Neuron (in vitro differentiated cells): ENCODE measurements at regions not wholly inside any gene's neighbourhood (a gene's known extent, or its start where the extent isn't known, plus 50 kb on each side); places are given as distances from the start of the nearest gene placed in this dataset.
"Not testable (repeated sequence)": the region's sequence is repeated elsewhere in the genome, so short reads cannot be mapped to it uniquely, and the experiment has no call there.

Source experiments
- H2AFZ ChIP-seq: one replicate; pipeline ENCODE4 v1.6.1; 2013; ENCODE audit warnings: low read depth, mild to moderate bottlenecking, inconsistent platforms, low read length, moderate library complexity
- H3K27me3 ChIP-seq: one replicate; pipeline ENCODE4 v1.6.1; 2013; ENCODE audit warnings: low read length; ENCODE audit not compliant: insufficient read depth
- H3K36me3 ChIP-seq: one replicate; pipeline ENCODE4 v1.6.1; 2013; ENCODE audit warnings: low read length; ENCODE audit not compliant: insufficient read depth
- H3K4me1 ChIP-seq: one replicate; pipeline ENCODE4 v1.6.1; 2013; ENCODE audit warnings: low read length; ENCODE audit not compliant: insufficient read depth
- H3K4me3 ChIP-seq: 2 replicates; pipeline ENCODE4 v1.5.1; 2013; ENCODE audit warnings: mild to moderate bottlenecking, low read length, moderate library complexity
- H3K9me3 ChIP-seq: one replicate; pipeline ENCODE4 v1.6.1; 2013; ENCODE audit warnings: low read length

- H2AFZ ChIP-seq, result no peak overlapping the region
- H3K9me3 ChIP-seq, result no peaks in the 10 kb centered on the region
- no peak overlapping the region for H3K4me3 ChIP-seq
- H3K36me3 ChIP-seq, result no peaks in the 10 kb centered on the region
- no peaks in the 10 kb centered on the region for H3K4me1 ChIP-seq
- no peaks in the 10 kb centered on the region for H3K27me3 ChIP-seq
These were observed 305.0 kb upstream of the LRP1B start for GRCh38 chr2:142435847-142436246.

GRCh38 chr2:142426064-142426463, 295.2 kb upstream of the LRP1B start:
- Histone ChIP-seq H3K9me3 (no peaks in the 10 kb centered on the region), H3K27me3 (no peaks in the 10 kb centered on the region), H2AFZ (no peak overlapping the region), H3K36me3 (no peaks in the 10 kb centered on the region), H3K4me3 (no peak overlapping the region), H3K4me1 (no peaks in the 10 kb centered on the region)

DNA sequence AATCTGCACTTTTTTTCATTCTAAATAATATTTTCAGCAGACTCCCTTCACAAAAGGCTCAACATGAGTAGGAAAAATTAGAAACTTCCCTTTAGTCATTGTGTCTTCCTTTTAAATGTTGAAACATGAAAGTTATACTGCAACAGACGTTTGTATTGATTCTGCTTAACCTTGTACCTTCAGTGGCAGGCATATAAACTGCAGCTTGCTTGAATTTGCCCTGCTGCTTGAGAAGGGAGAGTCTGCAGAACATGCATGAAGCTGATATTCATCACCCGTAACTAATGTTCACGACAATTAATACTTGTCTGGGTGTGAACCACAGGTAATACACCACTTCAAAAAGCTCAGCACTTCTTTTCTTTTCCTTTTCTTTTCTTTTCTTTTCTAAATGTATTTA, 294.7 kb upstream of the LRP1B start:
- Histone ChIP-seq H3K27me3 (no peaks in the 10 kb centered on the region), H3K4me1 (no peaks in the 10 kb centered on the region), H3K36me3 (no peaks in the 10 kb centered on the region), H3K4me3 (no peak overlapping the region), H2AFZ (no peak overlapping the region), H3K9me3 (no peaks in the 10 kb centered on the region)

- no peaks in the 10 kb centered on the region for H3K36me3 ChIP-seq
- H3K4me1 ChIP-seq, result no peaks in the 10 kb centered on the region
- no peaks in the 10 kb centered on the region for H3K9me3 ChIP-seq
- H2AFZ ChIP-seq, result no peak overlapping the region
- no peak overlapping the region for H3K4me3 ChIP-seq
- H3K27me3 ChIP-seq, result no peaks in the 10 kb centered on the region
These were observed 292.8 kb upstream of the LRP1B start for GRCh38 chr2:142423603-142424002.

DNA sequence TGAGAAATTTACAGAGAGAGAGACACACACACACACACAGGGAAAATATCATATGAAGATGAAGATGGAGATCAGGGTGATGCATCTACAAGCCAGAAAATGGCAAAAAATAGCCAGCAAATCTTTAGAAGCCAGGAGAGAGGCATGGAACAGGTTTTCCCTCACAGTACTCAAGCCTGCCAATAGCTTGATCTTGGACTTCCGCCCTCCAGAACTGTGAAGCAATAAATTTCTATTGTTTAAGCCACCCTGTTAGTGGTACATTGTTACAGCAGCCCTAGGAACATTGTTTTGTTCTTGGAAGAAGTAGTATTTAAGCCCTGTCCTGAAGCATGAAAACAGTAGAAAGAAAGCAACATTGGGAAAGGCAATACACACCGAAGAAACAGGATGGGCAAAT, 292.0 kb upstream of the LRP1B start:
- no peak overlapping the region for H2AFZ ChIP-seq
- no peaks in the 10 kb centered on the region for H3K36me3 ChIP-seq
- H3K4me3 ChIP-seq, result no peak overlapping the region
- no peaks in the 10 kb centered on the region for H3K9me3 ChIP-seq
- H3K27me3 ChIP-seq, result no peaks in the 10 kb centered on the region
- H3K4me1 ChIP-seq, result no peaks in the 10 kb centered on the region

GRCh38 chr2:142422041-142422440, 291.2 kb upstream of the LRP1B start:
- Histone ChIP-seq H3K36me3 (no peaks in the 10 kb centered on the region), H2AFZ (no peak overlapping the region), H3K27me3 (no peaks in the 10 kb centered on the region)

DNA sequence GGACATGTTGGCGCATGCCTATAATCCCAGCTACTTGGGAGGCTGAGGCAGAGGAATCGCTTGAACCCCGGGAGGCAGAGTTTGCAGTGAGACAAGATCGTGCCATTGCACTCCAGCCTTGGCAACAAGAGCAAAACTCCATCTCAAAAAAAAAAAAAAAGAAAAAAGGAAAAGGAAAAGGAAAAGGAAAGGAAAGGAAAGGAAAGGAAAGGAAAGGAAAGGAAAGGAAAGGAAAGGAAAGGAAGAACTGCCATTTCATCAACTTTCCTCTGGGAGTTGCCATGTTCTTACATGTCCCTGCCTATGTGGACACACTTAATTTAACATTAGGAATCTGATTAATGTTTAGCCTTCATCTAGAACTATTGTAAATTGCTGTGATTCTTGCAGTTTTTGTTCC, 287.9 kb upstream of the LRP1B start:
- H3K36me3 ChIP-seq, H3K9me3 ChIP-seq, H3K27me3 ChIP-seq, H2AFZ ChIP-seq, H3K4me1 ChIP-seq, H3K4me3 ChIP-seq: not testable (repeated sequence)

More at GRCh38 chr2:142422041-142422440, 291.2 kb upstream of the LRP1B start:
- H3K9me3 ChIP-seq, result no peaks in the 10 kb centered on the region
- H3K4me3 ChIP-seq, result no peak overlapping the region
- H3K4me1 ChIP-seq, result no peaks in the 10 kb centered on the region

DNA sequence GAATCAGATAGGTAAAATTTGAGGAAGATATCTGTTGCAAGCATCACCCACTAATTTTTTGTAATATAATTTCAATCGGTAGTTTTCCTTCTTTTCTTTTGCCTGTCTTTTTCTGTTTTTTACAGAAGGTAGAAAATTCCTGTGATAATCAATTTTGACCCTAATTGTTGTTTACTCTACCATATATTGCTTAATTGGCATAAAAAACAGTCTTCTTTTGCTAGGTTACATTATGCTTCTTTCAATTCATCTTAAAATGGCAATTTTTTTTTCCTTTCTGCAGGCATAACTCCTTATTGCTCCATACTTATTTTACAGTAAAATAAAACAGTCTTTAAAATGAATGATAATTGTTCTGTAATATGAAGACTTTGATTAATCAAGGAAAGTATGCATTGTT, 286.2 kb upstream of the LRP1B start:
- no peak overlapping the region for H2AFZ ChIP-seq
- H3K9me3 ChIP-seq, result no peaks in the 10 kb centered on the region
- no peaks in the 10 kb centered on the region for H3K36me3 ChIP-seq
- no peak overlapping the region for H3K4me3 ChIP-seq
- no peaks in the 10 kb centered on the region for H3K27me3 ChIP-seq
- no peaks in the 10 kb centered on the region for H3K4me1 ChIP-seq

DNA sequence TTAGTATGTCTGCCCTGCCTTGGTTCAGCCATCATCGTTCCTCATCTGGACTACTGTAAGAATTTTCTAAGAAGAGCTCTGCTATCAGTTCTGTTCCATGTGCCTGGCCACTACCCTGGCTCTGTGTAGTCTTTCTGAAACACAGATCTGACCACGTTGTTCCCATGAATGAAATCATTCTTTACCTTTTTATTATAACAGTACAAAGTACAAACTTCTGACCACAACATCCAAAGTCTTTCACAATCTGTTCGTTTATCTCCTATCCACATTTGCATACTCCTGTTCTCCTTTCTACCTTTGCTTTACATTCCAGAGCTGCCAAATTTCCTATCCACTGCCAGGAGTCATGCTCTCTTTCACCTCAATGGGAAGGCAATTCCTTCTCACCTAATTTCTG, 284.6 kb upstream of the LRP1B start:
- Histone ChIP-seq H3K36me3 (no peaks in the 10 kb centered on the region), H3K4me1 (no peaks in the 10 kb centered on the region), H3K4me3 (no peak overlapping the region), H3K9me3 (no peaks in the 10 kb centered on the region), H3K27me3 (no peaks in the 10 kb centered on the region), H2AFZ (no peak overlapping the region)

- H3K27me3 ChIP-seq, result no peaks in the 10 kb centered on the region
- H3K4me1 ChIP-seq, result no peaks in the 10 kb centered on the region
- no peaks in the 10 kb centered on the region for H3K36me3 ChIP-seq
- no peaks in the 10 kb centered on the region for H3K9me3 ChIP-seq
- no peak overlapping the region for H2AFZ ChIP-seq
- no peak overlapping the region for H3K4me3 ChIP-seq
These were observed 267.4 kb upstream of the LRP1B start for GRCh38 chr2:142398212-142398611.

GRCh38 chr2:142395291-142395690, 264.5 kb upstream of the LRP1B start:
- no peaks in the 10 kb centered on the region for H3K4me1 ChIP-seq
- H3K36me3 ChIP-seq, result no peaks in the 10 kb centered on the region
- no peak overlapping the region for H2AFZ ChIP-seq
- H3K4me3 ChIP-seq, result no peak overlapping the region
- no peaks in the 10 kb centered on the region for H3K27me3 ChIP-seq
- no peaks in the 10 kb centered on the region for H3K9me3 ChIP-seq

DNA sequence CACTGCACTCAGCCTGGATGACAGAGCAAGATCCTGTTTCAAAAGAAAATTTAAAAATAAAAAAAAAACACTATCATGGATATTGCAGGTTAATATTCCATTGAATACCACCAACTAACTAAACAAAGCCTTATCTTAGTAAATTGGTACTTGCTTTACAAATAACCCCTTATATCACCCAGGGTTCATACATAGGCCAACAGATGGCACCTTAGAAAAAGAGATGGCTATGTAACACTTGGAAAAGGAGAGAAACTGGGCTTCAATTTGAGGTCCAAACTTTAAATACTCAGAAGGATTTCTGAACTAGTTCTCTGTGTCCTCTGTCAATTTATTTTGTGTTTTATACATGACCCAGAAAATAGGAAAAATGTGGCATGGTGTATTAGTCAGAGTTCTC, 249.6 kb upstream of the LRP1B start:
- no peak overlapping the region for H3K4me3 ChIP-seq
- H3K9me3 ChIP-seq, result no peaks in the 10 kb centered on the region
- H3K4me1 ChIP-seq, result no peaks in the 10 kb centered on the region
- no peaks in the 10 kb centered on the region for H3K36me3 ChIP-seq
- no peaks in the 10 kb centered on the region for H3K27me3 ChIP-seq
- H2AFZ ChIP-seq, result no peak overlapping the region

DNA sequence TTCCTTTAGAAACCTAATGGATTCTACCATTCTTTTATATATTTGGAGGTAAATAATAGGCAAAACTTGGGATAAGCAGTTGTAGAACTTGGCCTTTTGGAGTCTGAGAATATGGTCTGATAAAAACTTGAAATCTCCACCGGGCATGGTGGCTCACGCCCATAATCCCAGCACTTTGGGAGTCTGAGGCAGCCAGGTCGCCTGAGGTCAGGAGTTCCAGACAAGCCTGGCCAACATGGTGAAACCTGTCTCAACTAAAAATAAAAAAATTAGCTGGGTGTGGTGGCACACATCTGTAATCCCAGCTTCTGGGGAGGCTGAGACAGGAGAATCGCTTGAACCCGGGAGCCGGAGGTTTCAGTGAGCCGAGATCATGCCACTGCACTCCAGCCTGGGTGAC, 231.3 kb upstream of the LRP1B start:
- H3K36me3 ChIP-seq, H3K4me1 ChIP-seq, H3K9me3 ChIP-seq, H3K27me3 ChIP-seq, H2AFZ ChIP-seq, H3K4me3 ChIP-seq: not testable (repeated sequence)

- Histone ChIP-seq H2AFZ (no peak overlapping the region), H3K4me1 (no peaks in the 10 kb centered on the region), H3K36me3 (no peaks in the 10 kb centered on the region), H3K27me3 (no peaks in the 10 kb centered on the region), H3K4me3 (no peak overlapping the region), H3K9me3 (no peaks in the 10 kb centered on the region)
These were observed 216.9 kb upstream of the LRP1B start for GRCh38 chr2:142347751-142348150.
